ENCODE measurements at regions not wholly inside any gene's neighbourhood (a gene's known extent, or its start where the extent isn't known, plus 50 kb on each side); places are given as distances from the start of the nearest gene placed in this dataset.

- TF ChIP-seq CTCF (IDR thresholded peaks at IDR 0.05), result no peak
- no peak for TF ChIP-seq REST (IDR thresholded peaks at IDR 0.05; ENCODE audit: low read depth, low read length)
- TF ChIP-seq TAF1 (IDR thresholded peaks at IDR 0.05; ENCODE audit: borderline replicate concordance, low read depth, low read length), result no peak
- no peak for TF ChIP-seq IRF3 (IDR thresholded peaks at IDR 0.05; ENCODE audit: low read depth, low read length)
- TF ChIP-seq EZH2phosphoT487 (IDR thresholded peaks at IDR 0.05; ENCODE audit: borderline replicate concordance, low read depth), result no peak
- TF ChIP-seq GABPA (IDR thresholded peaks at IDR 0.05; ENCODE audit: low read depth), result no peak
- TF ChIP-seq ZBTB33 (IDR thresholded peaks at IDR 0.05; ENCODE audit: borderline replicate concordance, low read depth), result no peak
- no peak for TF ChIP-seq POLR2AphosphoS5 (IDR thresholded peaks at IDR 0.05; ENCODE audit: low read depth, low read length)
- TF ChIP-seq JUND (IDR thresholded peaks at IDR 0.05), result no peak
- TF ChIP-seq MAX (IDR thresholded peaks at IDR 0.05; ENCODE audit: low read depth), result no peak
- no peak for TF ChIP-seq CHD2 (IDR thresholded peaks at IDR 0.05; ENCODE audit: low read length, partially characterized antibody)
Observed at GRCh38 chr20:59520814-59521213, 83.5 kb upstream of the PHACTR3 start.
